ENCODE measurements at regions not wholly inside any gene's neighbourhood (a gene's known extent, or its start where the extent isn't known, plus 50 kb on each side); places are given as distances from the start of the nearest gene placed in this dataset.

DNA sequence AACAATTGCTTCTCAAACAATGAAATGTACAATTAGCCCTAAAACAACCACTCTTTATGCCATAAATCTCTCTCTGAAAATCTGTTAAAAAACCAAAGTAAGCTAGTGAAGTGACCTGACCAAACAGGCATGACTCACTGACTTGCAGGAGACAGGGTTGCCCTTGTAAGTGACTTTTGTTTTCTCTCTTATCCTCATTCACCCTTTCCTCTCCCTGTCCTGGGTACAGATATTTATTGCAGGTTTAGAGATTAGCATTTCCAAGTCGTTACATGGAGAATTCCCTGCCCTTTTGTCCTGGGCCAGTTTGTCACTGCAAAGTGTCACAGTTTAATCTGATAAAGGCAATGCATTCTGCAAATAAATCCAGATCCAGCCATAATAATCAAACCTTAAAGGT lies 484.2 kb downstream of the IRX1 start:
- DNase-seq (ENCODE audit: low read depth) = no peak

DNA sequence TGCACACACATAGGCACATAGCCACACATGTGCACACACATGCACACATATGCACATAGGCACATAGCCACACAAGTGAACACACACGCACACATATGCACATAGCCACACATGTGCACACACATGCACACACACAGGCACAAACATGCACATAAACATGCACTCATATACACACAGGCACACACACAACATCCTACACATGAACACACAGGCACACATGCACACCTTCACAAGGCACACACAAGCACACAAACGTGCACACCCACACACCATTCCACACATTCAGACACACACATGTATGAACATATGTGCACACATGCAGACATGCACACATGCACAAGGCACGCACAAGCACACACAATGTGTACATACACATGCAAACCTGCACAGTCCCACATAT lies 484.7 kb downstream of the IRX1 start:
- no peak for DNase-seq (ENCODE audit: low read depth)

DNA sequence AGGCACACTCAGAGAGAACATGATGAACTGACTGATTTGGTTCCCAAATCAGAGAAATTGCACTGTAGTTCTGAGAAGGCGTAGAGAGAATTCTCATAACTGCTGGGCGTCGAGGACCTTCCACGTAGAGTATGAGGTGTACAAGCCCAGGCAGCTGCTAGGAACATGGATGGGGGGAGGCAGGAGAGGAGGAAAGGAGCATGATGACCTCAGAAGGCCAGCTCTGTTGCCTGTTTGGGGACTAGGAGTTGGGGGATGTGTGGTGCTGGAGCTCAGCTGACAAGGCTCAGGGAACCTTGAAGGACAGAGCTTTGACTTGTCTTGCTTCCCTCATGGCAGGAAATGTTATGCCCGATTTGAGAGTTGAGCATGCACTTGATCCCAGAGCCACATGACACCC lies 485.4 kb downstream of the IRX1 start:
- DNase-seq (ENCODE audit: low read depth) = no peak

DNA sequence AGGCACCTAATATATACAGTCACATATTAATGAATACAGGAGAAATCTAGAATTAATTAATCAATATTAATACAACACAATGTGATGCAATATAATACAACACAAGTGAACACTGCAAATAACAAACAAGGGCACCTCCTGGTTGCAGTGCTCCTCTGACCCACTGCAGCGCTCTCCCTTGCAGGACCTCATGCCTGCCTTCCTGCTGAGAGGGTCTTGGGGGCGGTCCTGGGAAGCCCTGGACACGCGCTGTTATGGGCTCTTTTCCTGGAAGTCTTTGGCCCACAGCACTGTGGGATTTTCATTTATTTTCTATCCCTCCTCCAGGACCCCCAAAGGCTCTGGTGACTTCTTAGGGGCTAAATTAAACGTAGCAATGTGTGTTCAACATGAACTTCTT lies 485.8 kb downstream of the IRX1 start:
- no peak for DNase-seq (ENCODE audit: low read depth)

DNA sequence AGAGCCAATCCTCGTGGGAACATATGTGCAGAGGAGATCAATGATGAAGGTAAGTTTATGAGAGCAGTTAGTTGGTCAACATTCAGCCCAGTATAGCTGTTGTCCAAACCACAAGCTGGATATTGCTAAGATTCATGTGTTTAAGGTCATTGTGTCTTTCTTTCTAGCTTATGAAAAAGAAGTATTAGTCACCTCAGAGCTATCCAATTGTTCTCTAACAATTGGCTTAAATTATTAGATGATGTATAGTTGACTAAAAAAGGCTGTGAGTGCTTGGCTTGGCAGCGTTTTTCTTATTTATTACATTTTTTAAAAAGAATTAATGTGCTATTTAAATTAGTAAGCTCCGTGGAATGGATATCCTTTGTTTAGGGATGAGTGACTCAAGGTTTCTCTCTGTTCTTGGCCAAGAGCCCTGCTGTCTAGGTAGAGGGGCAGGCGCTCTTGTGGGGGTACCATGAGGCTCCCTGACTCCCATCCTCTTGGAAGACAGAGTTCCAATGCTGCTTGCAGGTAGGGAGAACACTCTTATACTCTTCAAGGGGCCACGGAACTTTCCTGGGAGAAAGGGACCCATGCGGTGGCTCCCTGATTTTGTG lies 487.4 kb downstream of the IRX1 start:
- no peak for DNase-seq (ENCODE audit: low read depth)

DNA sequence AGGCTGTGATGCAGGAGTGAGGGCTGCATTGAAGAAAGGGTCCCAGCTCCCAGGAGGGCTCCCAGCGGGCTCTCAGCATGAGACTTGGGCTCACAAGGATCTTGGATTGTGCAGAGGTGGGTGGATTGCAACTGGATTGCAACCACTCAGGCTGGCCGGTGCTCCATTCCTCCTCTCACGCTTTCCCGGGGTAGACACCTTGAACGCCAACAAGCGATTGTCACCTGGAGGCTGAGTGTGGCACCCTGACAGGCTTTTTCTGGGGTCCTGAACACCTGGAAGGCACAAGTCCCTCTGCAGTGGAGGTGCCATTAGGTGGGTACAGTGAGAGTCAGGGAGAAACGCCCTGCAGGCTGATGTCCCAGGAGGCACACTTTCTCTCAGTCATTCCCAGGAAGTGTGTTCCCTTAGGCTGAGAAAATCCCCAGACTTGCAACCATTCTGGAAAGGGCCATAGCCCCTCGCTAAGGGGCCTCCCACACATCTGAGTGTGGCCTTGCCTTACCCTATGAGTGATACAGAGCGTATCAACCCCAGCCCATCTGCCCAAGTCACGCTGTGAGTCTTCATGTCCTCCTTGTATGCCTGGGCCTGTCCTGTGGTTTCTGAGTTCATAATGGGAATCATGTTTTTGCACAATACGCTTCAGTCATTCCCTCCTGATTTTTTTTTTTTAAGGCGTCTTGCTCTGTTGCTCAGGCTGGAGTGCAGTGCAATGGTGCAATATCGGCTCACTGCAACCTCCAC lies 488.1 kb downstream of the IRX1 start:
- no peak for DNase-seq (ENCODE audit: low read depth)

DNA sequence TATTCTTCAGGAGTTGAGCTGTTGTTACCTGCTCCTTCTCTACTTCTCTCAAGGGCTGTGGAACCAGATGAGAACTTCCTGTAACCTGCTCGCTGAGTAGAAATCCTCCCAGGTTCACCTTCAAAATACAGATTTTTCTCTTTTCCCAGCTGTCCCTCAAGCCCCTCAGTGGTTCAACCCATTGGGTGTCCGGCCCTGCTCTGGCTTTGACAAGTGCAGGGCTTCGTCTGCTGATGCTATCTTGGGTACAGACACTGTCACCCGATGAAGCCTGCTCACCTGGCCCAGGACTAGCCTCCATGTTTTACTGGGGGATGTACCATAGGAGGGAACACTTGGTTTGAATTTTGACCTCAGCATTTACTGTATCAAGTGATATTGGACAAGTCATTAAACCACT lies 490.4 kb downstream of the IRX1 start:
- DNase-seq (ENCODE audit: low read depth) = no peak

DNA sequence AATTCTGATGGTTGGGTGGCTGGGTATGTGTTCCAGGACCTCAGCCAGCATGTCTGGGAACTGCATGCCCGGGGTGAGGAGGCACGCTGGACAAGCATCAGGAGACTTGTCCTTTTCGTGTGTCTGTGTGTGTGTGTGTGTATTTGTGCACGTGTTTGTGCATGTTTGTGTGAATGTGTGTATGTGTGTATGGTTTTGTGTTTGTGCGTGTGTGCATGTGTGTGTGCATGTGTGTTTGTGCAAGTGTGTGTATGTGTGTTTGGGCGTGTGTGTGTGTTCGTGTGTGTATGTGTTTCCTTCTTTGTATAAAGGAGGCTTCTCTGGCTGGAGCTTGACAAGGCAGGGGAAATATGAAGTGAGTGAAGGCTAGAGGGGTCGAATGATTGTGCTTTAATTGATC lies 491.5 kb downstream of the IRX1 start:
- no peak for DNase-seq (ENCODE audit: low read depth)

DNA sequence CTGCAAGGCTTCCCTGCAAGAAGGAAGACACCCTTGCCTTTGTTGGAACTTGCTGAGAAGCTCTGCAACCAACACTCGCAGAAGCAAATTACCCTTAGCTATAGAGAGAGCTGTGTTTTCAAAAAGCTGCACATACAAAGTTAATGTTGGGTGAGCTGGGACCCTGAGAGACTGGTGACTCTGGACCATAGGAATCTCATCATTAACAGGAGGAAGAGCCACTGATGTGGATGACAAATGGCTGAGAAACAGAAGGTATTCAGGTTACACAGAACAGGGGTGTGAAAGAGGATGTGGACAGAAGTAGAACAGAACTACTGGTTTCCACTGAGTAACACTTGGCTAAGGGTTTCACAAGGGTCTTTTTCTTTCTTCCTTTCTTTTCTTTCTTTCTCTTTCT lies 493.5 kb downstream of the IRX1 start:
- no peak for DNase-seq (ENCODE audit: low read depth)

DNA sequence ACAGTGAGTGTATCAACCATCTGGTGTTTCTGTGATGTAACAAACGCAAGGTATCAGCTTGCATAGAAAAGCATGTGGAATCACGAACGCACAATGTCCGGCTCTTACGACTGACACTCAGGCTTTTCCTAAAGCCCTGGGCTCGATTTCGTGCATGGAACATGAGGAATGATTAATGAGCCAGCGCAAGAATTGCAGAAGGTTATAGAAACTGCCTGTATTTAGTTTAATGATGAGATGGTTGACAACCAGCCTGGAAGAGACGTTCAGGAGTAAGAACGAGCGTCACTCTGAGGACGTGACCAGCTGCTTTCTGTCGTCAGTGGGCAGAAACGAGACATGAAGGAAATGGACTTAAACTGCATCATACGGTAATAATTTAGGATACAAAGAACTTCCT lies 497.6 kb downstream of the IRX1 start:
- no peak for DNase-seq (ENCODE audit: low read depth)

DNA sequence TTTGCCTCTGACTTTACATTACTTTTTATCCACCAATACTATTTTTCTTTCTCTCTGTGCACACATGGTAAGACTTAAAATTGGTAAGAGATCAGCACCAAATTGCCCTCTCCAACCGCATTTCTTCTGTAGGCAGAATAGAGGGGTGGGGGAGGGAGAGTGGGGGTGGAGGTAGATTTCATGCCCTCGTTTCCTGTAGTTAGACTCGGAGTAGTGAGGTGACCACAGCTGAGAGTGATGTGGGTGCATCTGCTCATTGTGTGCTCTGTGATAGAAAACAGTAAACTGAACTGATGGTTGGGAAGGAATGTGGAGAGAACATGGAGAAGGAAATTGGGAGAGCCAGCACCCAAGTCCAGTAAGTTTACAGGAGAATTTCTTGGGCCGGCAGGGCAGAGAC lies 498.3 kb downstream of the IRX1 start:
- no peak for DNase-seq (ENCODE audit: low read depth)

DNA sequence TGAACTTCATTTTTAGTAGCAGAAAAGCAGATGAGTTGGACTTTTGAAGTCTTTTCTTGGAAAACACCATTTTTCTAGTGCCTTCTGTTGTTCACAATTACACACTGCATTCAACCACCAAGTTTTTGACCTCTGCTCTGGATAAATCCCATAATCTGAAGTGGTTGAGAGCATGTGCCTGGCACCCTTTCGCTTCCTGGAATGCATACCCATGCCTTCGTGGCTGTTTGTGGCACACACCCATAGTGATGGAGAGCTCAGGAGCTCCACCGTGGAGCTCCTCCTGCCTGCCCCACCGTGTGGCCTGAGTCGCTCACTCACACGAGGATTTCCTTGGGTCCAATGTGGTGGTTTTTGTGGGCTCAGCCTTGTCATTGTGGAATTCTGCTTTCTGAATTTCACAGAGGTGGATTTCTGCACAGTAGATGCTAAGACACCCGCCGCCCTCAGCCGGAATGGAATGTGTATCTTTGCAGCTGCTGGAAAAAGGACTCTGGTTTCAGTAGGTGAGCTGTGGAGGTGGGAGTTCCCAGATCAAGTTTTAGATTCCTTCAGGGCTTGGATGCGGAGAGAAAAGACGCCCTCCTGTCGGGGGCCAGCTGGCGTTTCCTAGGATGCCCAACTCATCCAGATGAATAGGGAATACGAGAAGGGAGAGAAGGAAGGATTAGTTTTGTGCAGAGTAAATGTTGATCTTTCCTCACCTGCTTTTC lies 500.4 kb downstream of the IRX1 start:
- DNase-seq (ENCODE audit: low read depth) = no peak

DNA sequence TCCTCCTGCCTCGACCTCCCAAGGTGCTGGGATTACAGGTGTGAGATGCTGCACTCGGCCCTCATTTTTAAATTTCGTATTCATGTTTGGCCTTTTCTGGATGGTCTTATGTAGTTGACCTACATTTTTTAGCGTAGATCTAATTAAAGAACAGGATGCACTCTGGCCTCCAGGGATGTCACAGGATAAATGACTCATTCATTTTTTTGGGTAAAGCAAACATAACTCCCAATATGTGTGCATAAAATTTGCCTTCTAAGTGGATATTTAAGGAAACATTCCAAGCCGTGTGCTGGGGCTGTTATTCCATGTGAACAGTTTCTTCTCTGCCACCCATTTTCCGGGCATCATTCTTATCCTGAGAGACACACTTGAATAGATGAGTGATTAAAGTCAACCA lies 501.6 kb downstream of the IRX1 start:
- DNase-seq (ENCODE audit: low read depth) = no peak

DNA sequence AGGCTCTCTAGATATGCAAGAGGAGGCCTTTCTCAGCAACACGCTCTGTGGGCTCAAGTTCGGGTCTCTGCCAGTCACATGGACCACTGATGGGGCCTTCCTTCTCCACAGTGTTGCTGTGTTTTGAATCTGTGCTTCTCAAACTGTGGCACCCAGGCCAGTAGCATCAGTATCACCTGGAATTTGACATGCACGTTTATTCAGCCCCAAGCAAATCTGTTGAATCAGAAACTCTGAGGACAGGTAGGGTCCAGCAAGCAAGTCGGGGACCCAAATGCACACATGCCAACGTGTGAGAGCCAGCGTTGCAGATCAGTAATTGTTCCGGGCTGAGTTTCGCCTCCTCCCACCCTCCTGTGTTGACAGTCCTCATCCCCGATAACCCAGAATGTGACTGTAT lies 502.6 kb downstream of the IRX1 start:
- DNase-seq (ENCODE audit: low read depth) = no peak

DNA sequence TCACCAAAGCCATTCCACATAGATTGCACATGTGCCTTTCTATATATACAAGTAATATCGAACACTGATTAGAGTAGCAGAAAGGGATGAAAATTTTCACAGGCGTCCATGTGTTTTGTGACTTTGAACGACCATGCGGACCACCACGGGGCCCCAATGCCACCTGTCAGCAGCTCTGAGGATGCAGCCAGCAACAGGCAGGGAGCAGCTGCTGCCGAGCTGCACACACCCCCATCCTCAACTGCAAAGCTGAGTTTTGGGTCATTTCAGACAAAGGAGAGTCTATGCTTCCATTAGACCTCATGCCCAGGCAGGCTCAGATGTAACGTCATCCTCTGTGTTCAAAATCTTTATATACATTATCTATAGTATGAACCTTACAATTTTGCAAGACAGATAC lies 503.8 kb downstream of the IRX1 start:
- no peak for DNase-seq (ENCODE audit: low read depth)

DNA sequence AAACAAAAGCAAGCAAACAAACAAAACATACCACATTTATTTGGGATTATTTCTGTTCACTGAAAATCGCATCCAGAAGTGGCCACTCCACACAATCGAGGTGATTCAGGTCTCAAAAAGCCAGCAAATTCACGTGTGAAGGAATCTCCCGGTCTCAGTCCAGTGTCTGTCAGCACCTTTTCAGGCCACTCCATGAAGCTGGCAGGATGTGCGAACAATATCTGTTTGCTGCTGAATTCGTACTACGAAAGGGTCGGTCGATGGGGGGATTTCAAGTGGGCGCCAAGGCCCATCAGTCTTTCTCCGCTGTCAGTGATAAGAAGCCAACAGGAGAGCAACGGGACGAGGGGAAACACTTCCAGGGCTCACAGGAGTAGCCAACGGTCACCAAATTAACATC lies 505.1 kb downstream of the IRX1 start:
- no peak for DNase-seq (ENCODE audit: low read depth)

DNA sequence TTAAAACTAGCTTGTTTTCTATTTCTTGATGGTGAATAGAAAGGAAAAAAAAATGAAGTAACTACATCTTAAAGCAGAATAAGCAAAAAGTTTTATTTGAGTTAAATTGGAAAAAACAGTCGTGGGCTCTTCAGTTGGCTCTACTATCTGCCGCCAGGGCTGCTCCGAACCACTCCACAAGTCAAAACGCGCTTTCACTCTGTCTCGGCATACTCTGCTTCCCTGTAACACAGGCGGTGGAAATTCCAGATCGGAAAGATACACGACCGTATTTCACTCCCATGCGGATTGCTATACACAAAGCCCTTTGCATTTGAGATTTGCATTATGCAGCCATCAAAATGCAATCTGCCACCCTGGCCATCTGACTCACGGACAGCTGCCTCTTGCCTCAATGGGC lies 505.6 kb downstream of the IRX1 start:
- no peak for DNase-seq (ENCODE audit: low read depth)

DNA sequence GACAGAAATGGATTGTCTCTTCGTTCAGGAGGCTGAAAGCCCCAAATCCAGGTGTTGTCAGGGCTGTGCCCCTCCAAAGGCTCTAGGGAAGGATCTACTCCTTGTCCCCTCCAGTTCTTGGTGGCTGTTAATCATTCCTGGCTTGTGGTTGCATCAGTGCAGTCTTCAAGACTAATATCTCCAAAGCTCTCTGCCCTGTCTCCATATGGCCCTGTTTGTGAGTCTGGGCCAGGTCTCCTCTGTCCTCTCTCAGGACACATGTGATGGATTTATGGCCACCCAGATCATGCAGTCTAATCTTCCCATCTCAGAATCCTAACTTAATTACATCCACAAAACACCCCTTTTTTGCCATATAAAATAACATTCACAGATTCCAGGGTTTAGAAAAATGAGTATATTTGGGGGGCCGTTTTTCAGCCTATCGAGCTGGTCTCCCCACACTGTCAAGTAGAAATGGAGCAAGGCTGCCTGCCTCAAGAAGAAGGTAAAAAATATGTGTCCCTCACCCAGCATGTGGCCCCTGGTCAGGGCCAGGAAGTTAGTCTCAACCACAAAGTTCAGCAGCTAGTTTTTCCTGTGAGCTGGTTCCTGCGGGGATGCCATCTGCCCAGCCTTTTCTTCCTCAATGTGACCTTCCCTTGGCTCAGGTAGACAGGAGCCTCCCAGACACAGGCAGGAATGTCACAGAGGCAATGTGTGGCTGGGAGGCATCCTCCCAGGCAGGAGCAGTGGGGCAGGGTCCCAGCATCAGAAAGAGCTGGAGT lies 509.4 kb downstream of the IRX1 start:
- no peak for DNase-seq (ENCODE audit: low read depth)

DNA sequence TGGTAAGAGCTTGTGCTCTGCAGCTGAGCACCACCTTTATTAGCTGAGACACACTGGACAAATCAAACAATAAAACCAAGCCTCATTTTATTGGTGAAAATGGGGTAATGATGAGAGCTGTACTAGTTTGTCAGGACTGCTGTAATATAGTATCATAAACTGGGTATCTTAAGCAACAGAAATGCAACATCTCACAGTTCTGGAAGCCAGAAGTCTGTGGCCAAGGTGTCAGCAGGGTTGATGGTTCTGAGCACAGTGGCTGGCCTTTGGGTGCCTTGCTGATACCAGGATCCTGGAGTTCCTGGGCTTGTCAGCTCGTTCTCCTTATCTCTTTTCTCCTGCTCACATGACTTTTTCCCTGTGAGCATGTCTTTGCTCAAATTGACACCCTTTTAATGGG lies 513.1 kb downstream of the IRX1 start:
- DNase-seq (ENCODE audit: low read depth) = no peak

DNA sequence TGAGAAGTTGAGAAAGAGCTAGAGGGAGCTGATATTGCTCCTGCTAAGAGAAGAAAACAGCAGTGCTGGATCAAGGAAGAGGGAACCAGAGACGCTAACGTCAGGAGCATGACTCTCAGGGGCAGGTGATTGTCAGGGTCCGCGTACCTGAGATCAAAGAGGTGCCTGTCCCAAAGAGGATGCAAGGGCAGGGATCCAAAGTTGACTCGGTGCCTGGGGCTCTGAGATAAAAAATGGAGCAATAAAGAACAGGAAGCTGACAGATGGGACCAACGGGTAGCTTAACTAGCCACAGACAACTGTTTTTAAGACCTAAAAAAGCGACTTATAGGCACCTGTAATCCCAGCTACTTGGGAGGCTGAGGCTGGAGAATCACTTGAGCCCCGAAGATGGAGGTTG lies 517.8 kb downstream of the IRX1 start:
- DNase-seq (ENCODE audit: low read depth) = no peak

DNA sequence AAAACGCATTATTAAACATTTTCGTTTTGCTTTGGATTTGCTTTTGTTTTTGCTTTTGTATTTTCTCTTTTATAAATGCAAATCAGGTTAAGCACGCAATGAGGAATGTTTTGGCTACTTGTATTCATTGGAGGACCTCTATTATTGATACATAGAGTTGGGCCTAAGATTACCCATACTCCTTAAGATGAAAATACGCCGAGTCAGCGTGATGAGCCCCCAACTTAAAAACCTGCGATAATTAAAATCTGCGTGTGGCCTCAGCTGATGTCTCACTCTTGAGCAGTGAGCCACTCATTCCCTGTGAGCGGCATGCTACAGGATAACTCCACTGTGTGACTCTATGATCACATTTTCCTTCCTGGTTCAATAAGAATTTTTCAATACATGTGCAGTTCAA lies 518.3 kb downstream of the IRX1 start:
- no peak for DNase-seq (ENCODE audit: low read depth)

DNA sequence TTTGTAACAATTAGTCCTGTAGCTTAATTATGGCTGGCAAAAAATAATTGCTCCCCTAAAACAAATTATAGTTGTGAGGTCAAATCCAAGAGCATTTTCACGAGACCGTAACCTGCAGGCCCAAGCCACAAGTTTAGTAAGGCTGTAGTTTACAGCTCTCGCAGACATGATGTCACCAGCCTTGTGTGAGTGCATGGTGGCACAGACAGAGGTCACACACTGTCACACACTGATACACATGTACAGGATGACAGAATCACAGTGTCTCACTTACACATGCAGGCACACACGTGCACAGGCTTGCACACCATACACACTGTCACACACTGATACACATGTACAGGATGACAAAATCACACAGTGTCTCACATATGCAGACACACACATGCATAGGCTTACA lies 518.8 kb downstream of the IRX1 start:
- no peak for DNase-seq (ENCODE audit: low read depth)

DNA sequence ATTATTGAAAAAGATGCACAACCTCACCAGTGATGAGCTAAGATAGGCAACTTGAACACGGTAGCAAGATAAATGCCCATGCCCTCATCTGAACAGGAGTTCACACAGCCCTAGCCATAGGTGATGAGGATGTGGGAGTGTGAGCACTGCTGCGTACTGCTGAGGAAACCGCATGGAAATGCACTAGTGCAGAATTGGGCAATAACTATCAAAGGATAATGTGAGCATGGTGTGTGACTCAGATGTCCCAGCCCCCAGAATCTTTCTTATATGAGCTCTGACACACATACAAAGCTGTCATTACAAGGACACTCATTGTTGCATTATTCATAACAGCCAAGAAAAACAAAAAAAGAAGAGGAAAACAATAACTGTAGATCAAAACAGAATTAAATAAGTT lies 521.2 kb downstream of the IRX1 start:
- no peak for DNase-seq (ENCODE audit: low read depth)

Measured in activated T-cell treated with anti-CD3 and anti-CD28 coated beads for 48 hours (primary cell).